OCI-M2 (cell line): ENCODE measurements at regions not wholly inside any gene's neighbourhood (a gene's known extent, or its start where the extent isn't known, plus 50 kb on each side); places are given as distances from the start of the nearest gene placed in this dataset.
"Not testable (repeated sequence)": the region's sequence is repeated elsewhere in the genome, so short reads cannot be mapped to it uniquely, and the experiment has no call there.

Experiments used
- DNase-seq: peaks from one replicate; lab custom pipeline; 2025; ENCODE audit not compliant: unreplicated experiment; lab: John Stamatoyannopoulos, UW

DNA sequence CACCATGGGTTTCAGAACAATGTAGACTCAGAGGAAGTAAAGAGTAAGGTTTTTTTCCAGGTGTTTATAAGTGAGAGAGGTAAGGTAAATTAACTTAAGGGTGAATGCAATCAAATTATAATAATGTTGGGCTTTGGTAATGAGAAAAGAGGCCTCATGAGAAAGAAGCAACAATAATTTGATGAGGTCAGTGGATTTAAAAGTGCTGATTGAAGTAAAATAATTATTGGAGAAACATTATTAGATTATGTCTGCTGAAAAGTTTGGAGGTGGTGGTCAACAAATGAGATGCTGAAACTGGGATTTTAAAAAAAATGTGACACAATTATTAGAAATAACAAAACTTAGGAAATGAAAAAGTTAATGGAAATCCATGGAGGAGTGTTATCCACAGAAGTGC is 187.4 kb upstream of the BRINP3 start:
- no peak for DNase-seq

DNA sequence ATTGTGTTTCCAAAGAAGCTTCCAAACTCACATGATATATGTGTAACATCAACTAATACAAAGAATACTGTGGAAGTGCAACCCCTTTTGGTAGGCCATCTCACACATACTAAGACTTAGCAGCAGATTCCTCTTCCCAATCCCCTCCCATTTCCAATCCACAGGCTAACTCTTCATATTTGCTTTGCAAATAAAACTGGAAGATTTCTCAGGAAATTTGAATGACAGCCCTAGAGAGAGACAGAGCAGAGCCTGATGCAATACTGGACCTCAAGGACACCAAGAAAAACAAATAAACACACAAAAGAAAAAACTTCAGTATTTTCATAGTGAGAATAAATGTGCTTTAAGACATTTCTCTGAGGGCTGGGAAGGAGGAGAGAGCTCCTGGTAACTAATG is 190.2 kb upstream of the BRINP3 start:
- no peak for DNase-seq

DNA sequence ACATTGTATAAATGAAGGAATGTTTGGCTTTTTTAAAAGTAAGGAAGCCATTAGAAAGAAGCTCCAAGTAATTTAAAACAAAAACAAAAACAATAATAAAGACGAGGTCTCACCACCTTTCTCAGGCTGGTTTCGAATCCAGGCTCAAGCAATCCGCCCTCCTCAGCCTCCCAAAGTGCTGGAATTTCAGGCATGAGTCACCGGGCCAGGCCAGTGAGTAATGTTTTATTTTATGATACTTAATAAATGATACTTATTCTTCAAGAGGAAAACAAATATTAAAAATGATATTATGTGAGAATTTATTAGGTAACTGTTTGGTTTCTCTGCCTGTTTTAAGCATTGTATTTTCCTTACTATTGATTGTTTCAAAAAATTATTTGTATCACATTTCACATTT is 201.4 kb upstream of the BRINP3 start:
- DNase-seq = no peak

DNA sequence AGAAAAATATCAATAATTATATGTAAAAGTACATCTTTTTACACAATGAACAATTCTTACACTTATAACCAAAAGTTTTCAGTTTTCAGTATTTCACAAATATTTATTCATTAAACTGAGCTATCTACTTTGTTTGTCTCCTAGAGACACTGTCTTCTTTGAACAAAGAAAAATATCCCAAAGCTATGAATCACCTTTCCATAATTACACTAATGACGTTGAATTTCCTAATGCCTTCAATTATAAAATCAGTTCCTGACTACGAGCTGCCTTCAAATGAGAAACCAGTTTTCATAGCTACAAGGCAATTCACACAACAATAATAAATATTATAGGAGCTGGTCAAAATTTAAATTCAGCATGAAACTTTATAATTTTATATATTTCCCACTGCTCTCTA is 201.8 kb upstream of the BRINP3 start:
- no peak for DNase-seq

DNA sequence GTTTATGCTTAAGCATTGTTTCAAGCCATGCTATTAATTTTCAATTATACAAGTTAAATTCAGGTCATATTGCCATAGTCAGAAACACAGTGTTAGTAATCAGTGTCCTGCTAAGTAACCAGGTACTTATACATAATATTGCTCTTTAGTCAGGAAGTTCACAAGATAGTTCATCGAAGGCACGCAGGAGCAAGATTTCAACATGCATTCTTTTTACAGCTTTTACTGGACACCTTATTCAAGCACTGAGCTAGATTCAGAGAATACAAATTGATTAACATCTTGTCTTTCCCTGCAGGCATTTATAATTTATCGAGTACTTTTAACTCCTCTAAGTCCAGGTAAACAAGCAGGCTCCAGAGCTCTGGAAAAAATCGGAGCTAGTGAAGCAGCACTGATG is 202.3 kb upstream of the BRINP3 start:
- DNase-seq = no peak

DNA sequence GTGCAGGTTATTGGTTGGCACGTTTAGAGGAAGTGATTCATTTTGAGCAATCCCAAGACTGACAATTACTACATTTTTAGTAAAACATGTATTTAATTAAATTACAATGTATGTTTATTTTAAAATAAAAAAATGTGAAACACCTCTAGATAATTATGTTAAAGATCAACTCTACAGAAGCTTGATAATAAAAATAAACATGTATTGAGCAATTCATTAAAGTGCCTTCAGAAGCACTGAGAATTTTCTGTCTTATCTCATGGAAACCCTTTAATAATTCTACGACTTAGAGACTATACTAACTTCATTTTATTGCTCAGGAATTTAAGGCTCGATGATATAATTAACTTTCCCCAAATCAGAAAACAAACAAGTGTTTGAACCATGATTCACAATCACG is 208.0 kb upstream of the BRINP3 start:
- DNase-seq = no peak

DNA sequence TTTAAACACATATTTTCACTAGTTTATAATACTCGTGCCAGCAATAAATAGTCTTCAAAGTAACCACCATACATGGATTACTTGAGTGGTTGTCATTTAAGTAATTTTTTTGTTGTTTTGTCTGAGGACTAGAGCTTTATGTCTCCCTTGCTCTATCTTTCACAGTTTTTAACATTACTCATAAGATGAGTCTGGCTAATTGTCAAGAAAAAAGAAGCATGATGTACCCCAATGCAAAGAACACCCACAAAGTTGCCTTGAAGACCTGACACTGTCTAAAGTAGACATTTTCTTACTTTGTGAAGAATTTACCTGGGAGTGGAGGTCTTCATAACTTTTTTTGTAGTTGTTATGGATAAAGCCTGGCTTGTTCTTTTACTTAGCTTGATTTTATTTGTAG is 210.4 kb upstream of the BRINP3 start:
- no peak for DNase-seq

DNA sequence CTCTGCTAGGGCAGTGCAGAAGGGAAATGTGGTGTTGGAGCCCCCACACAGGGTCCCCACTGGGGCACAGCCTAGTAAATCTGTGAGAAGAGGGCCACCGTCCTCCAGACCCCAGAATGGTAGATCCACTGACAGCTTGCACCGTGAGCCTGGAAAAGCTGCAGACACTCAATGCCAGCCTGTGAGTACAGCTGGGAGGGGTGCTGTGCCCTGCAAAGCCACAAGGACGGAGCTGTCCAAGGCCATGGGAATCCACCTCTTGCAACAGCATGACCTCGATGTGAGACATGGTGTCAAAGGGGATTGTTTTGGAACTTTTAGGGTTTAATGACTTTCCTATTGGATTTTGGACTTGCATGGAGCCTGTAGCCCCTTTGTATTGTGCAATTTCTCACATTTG is 220.8 kb upstream of the BRINP3 start:
- DNase-seq = not testable (repeated sequence)

DNA sequence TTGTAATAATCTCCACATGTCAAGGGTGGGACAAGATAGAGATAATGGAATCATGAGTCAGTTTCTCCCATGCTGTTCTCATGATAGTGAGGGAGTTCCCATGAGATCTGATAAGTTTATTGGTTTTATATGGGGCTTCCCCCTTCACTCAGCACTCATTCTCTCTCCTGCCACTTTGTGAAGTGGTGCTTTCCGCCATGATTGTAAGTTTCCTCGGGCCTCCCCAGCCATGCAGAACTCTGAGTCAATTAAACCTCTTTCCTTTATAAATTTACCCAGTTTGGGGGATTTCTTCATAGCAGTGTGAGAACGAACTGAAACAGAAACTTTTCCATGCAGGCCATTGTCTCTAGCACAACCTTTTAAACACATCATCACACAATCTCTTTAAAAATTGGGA is 221.5 kb upstream of the BRINP3 start:
- no peak for DNase-seq

DNA sequence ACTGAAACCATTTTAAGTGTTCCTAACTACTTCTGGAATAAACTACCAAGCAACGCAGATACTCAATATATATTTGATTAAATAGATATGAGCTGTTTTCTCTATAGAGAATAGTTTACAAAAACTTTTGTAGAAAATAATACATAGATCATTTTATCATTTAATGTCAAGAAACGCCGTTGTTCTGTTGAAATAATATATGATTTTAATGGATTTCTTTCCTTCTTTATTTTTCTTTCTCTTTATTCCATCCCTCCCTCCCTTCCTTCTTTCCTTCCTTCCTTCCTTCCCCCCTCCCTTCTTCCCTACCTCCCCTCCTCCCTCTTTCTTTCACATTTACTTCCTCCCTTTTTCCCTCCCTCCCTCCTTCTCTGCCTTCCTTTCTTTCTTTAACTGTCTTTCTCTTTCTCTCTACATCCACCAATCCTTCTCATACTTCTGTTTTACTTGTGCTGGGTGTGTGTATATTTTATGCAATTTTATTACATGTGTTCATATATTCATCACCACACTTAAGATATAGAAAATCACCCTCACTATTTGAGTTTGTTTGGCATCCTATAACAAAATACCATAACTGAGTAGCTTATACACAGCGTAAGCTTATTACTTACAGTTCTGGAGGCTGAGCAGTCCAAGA is 230.9 kb upstream of the BRINP3 start:
- no peak for DNase-seq

DNA sequence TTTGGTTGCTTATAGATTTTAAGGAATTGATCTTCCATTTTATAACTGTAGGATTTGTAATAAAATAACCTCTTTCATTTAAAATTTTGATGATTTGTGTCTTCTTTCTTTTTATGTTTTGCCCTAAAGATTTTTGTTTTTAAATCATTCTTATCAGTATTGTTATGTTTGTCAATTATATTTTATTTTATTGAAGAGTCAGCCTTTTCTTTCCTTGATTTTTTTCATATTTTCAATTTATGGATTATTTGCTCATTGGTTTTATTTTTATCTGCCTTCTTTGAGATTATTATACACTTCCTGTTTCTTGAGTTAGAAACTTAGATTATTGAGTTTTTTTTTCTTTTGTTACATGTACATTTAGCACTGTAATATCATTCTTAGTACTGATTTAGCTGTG is 233.4 kb upstream of the BRINP3 start:
- no peak for DNase-seq

DNA sequence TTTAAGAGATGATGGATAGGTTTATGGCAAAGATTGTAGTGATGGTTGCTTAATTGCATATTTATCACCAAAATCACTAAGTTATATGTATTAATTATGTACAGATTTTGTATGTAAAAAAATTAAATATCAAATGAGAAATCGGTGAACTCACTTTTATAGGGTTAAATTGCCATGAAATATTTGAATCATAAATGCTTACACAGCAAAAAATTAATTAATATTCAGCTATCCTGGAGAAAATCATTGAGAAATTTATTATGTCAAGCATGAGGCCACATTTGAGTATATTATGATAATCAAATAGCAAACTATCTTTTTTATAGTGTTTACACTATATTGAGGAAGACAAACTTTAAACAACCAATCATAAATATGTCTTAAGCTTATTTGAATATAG is 239.4 kb upstream of the BRINP3 start:
- no peak for DNase-seq

DNA sequence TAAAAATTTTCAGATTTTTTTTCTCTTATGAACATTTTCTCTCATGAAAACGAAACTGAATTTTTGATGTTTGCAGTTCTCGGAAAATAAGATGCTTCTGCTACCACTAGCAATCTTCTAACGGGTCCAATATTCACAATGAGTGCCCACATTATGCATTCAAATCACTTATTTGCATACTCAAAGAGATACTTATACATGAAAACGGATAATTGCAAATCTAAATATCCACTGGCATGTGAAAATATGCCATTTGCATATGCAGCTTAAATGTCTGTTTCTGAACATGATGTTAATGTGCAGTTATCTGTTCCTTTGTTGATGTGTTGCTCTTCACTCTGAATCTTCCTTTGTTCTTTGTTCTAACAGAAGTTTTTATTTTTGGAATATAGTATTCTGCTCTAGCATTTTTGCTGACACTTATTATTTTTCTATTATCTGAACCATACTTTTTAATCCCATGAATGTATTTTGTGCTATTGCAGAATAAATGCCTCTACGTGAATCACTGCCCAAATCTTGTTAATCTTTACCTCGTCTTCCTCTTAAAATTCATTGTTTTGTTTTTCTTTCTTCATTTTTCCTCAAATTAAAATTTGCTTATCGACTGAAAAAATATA is 259.4 kb upstream of the BRINP3 start:
- no peak for DNase-seq

DNA sequence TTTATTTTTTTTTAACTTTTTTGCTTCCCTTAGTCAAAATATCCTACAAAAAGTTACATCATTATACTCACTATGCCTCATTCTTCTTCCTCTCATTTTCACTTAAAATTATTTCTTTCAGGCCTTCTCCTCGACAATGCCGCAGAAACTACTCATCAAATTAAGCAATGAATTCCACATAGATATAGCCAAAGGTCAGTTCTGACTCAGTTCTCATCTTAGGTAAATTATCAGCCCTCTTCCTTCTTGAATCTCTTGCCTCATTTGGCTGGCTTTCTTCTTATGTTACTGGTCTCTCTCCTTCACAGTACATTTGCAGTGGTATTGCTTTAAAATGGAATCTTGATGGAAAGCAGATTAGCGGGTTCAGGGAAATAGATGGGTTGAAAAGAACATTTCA is 260.7 kb upstream of the BRINP3 start:
- DNase-seq = no peak

DNA sequence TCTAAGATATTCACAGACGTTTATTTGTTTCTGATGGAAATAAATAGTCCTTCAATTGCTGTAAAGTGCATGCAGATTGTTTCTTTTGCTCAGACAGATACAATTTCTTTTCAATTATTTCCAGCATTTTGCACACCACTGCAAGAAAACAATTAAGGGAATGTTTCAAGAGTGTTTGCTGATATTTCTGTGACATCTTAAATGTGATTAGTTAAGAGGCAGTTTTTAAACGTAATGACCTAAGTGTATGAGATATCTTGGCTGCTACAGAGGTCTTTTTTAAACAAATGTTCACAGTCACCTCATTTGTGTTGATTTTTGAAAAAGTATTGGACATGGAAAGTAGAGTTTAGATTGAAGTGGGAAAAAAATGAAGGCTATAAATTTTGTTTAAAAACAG is 262.3 kb upstream of the BRINP3 start:
- DNase-seq = no peak

DNA sequence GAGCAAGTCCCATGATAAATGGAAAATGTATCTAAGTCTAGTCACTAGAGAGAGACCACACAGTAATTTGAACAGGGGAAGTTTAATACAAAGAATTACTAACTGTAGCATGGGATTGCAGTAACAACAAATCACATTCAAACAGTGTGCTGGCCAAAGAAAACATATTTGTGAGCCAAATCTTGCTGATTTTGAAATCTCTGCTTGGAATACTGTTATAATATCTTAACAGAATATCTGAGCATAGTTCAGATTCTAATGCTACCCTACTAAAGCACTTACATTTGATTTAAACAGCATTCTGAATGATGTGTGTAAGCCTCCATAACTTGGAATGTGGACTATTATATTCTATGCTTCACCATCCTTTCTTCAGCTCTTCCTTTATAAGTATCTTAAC is 270.0 kb upstream of the BRINP3 start:
- DNase-seq = no peak

DNA sequence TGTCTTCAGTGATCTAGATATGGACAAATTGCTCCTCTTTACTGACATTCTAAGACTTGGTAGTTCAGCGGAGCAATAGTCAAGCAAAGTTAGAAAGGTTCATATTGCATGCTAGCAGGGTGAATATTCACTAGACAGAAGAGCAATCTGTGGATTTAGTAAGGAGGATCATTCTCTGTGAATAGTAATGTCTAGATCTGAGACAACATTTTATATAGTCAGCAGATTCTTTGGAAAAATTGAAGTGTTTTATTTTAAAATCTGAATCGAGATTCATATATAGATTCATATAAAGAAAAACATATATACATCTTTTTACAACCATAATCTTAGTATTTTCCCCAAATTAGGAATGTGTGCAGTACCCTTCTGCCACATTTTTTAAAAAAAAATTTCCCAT is 274.5 kb upstream of the BRINP3 start:
- no peak for DNase-seq

DNA sequence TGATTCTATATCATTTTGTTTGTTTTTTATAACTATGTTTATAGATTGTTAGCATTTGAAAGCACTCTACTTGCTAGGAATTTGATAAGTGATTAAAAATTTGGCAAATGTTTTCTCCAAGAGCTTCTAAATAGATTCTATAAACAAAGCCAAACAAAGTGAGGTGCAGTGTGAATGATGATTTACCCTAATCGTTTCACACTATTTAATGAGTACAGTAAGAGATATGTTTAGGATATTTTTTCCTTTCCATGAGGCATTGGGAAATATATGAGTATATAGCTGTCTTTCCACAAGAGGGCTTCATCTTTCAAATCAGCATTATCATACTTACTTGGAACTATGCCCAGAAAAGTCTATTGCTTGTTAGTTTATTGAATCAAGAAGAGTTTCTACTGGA is 277.0 kb upstream of the BRINP3 start:
- no peak for DNase-seq

DNA sequence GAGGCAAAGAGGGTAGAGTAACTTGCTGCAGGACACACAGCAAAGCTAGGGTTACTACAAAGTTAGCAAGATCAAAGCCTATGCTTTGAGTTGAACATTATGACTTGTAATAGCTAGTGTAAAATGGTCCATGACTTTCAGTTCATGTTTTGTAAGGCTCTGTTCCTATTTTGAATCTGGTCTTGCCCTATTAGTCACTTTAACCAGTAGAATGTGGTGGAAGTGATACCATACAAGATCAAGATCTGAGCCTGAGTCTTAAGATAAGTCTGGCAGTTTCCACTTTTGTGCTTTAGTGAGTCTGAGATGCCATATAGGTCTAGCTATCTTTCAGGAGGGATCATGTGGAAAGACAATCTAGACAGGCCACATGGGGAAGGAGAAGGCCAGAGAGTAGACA is 282.1 kb upstream of the BRINP3 start:
- DNase-seq = peak; percentile 36

DNA sequence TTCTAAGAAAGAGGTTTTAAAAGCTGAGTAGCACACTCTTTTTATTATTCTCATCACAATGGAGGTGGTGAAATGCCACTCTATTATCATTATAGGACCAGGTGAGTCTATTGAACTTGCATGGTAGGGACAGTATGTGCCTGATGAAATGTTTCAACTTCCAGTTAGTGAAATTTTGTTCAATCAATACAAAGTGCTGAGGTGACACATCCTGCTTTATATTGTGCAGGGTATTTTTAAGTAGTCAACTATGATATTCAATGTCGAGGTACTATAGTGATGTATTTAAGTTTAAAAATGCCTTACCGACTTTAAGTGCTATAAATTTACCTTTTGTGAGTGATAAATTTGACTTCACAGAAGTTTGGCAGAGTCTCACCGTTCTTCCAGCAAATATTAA is 284.7 kb upstream of the BRINP3 start:
- DNase-seq = no peak

DNA sequence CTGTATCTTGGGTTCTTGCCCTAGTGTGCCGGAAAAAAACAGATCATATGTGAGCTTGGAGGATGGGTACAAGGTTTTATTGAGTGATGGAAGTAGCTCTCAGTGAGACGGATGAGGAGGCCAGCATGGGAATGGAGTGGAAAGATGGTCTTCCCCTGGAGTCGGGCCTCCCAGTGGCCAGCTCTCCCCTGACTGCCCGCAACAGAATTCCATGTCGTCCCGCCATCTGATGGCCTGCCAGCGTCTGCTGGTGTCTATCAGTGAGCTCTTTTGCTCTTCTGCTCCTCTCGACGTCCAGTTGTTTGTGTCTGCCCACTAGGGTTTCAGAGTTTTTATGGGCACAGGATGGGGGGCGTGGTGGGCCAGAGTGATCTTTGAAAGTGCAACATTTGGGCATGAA is 315.2 kb upstream of the BRINP3 start:
- no peak for DNase-seq

DNA sequence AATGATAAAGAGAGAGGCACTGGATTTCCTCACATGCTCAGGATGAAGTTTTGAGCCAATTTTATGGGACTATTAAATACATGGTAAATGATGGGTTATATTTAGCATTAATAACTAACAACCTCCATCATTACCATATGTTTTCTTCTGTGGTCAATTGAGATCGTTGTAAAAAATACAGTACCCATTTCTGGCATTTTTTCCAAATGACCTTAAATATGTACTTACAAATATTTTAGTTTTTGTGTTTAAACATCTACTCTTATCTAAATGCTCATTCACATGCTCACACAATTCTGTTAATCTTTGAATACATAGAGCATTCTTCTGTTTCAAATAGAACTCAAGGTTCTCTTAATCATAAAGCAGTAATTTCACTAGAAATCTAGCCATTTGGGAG is 330.0 kb upstream of the BRINP3 start:
- DNase-seq = no peak

DNA sequence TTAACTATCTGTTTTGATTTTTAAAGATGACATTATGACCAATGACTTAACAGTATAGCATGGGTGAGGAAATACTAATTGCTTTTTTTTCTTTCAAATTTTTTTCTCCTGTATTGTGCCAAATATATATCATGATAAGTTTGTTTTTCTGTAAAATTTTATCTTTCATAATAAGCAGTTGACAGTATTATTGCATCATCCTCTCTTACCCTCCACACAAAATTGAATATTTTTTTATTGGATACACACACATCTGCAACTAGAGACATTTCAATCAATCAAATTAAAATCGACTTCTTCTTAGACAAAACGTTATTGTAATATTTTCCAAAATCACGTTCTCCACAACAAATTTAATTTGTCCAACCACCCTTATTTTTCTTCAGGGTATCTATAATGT is 330.4 kb upstream of the BRINP3 start:
- DNase-seq = no peak
